GM04503 (cell line): ENCODE measurements at regions not wholly inside any gene's neighbourhood (a gene's known extent, or its start where the extent isn't known, plus 50 kb on each side); places are given as distances from the start of the nearest gene placed in this dataset.
"Not testable (repeated sequence)": the region's sequence is repeated elsewhere in the genome, so short reads cannot be mapped to it uniquely, and the experiment has no call there.

ENCODE experiments used
- DNase-seq: peaks from one replicate; pipeline ENCODE4 v3.0.0-alpha.2; 2012; ENCODE audit warnings: low read depth

DNA sequence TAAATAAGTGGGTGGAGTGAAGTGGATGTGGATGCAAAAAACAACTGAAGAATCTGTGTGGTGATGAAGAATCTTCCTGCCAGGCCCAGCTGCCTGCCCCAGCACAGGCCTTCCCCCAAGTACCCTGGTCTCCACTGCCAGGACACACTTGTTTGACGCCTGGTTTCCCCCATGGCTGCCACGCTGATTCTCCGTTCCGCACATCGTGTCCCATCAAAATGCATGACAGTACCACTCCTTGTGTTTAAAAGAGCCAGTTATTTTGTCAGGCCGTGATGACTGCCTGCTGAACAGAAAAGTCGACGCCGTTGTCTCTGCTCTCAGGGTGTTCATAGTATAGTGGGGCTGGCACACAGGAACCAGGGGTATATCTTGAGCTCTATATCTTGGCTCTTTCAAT is 50.3 kb upstream of the KYNU start:
- no peak for DNase-seq

DNA sequence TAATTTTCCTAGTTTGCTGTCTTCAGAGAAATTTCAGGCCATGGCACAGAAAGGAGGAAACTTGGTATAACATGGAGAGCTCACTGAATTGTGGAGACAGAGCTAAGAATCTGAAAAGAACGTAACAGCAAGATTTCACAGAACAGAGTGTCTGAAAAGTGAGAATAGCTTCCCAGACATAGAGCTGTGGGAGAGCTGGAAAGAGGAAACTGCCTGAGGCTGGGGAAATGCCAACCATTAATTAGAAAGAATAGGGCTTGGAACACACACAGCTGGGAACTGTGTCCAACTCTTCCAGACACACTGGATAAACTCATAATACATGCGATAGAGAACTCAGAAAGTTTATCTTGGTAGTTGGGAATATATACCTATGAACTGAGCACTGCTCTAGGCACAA is 51.6 kb upstream of the KYNU start:
- DNase-seq: no peak

DNA sequence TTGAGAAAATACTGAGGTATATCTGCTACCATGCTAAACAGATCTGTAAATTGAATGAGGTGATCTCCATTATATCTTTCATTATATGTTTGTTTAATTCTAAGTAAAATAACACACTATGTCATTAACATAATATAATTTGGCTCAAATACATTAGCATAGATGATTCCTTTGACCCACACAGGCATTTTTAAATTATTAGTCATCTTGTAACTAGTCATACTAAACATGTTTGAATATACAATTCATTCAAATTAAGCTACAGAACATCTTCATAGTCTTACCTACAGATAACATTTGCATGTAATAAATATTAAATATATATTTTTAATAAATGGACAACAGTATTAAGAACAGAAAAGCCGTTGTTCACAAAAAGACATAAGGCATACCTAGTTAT is 52.7 kb upstream of the KYNU start:
- no peak for DNase-seq

DNA sequence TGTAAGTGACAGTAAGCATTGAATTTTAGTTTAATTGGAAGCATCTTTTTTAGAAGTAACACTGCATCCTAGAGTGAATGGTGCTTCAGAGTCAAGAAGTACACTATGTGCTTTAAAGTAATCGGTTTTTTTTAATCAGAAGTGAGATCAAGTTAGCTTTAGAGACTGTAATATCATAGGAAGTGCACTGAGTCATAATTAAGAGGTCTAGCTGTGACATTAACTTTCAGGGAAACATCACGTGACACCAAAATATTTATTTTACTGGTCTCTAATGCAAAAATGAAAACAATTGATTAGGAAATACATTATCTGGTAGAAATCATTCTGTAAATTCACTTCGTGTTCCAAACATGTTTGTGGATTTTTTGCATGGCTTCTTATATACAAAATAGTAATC is 55.3 kb upstream of the KYNU start:
- no peak for DNase-seq

DNA sequence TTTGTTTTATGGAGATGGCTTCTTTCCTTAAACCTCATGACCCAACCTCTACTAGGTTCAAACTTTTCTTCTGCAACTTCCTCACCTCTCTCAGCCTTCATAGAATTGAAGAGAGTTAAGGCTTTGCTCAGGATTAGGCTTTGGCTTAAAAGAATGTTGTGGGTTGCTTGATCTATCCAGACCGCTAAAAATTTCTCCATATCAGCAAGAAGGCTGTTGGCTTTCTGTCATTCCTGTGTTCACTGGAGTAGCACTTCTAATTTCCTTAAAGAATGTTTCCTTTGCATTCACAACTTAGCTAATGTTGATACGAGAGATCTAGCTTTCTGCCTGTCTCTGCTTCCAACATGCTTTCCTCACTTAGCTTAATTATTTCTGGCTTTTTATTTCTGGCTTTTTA is 58.1 kb upstream of the KYNU start:
- DNase-seq: no peak

DNA sequence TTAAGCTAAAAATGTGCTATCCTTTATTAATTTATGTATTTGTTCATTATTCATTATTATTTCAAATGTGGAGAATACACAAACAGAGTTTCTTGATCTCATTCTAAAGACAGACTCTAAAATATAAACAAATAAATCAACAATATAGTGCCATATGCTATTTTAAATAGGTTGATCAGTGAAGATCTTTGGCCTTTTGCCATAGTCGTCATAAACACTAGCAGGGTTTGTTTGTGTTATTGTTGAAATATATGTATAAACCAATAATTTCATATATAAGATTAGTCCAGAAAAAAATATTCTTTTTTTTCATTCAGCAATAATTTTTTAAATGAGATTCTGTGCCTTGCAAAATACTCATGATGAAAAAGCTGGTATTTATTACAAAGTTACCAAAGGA is 62.1 kb upstream of the KYNU start:
- no peak for DNase-seq

DNA sequence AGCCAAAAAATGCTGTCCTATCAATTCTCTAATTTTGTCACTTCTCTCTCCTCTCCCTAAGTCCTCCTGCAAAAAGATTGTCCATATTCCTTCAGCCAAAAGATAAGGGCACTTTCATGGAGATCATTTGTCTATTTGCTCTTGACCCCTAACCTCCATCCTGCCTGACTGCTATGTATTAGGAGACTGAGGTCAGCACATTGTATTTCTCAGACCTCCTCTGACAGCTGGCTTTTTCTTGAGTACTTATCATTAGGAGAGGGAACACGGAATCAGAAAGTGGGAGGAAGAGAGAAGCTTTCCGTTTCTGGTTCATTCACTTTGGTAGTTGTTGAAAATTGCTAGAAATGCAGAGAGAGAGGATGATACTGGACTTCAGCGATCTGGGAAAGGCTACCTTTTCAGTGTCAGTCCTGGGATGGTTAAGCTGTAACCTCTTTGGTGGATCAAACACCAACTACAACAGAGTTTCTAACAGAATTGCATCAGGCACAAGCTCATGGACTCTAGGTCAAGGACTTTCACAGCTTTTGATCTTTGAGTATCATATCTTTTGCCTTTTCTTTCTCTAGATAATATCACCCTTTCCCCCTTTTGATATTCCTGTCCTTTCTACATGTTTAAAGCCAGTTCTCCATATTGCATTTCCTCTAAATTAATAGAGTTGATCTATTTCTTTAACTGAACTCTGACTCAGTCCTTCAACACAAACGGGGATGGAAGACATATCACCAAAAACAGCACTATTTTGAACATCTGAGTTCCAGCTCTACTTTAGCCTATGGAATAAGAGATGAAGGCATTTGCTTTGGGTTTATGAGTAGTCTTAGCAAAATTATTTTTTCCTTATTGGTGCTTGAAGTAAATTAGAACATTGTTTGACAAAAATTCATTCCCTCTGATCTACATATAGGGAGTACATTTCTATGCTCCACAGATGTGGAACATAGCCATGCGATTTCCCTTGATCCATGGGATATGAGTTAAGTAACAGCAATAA is 63.3 kb upstream of the KYNU start:
- DNase-seq: no peak

DNA sequence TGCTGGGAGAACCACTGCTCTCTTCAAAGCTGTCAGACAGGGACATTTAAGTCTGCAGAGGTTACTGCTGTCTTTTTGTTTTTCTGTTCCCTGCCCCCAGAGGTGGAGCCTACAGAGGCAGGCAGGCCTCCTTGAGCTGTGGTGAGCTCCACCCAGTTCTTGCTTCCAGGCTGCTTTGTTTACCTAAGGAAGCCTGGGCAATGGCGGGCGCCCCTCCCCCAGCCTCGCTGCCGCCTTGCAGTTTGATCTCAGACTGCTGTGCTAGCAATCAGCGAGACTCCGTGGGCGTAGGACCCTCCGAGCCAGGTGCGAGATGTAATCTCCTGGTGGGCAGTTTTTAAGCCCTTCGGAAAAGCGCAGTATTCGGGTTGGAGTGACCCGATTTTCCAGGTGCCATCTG is 65.8 kb upstream of the KYNU start:
- DNase-seq: not testable (repeated sequence)

DNA sequence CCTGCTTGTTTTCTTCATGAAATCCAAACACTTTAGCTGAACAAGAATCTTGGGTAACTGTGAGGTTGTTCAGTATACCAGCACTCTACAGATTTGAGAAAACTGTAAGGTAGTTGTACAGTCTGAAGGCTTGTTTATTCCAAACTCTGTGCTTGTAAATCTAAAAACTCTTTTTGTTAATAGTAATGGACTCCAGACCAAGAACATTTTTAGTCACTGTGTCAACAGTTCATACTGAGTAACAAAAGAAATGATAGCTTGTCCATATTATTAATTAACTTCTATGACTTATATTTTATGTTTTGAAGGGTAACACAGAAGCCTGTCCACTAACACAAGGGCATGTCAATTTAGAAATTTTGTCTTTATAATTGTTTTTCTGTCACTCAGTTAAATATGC is 72.2 kb upstream of the KYNU start:
- no peak for DNase-seq

DNA sequence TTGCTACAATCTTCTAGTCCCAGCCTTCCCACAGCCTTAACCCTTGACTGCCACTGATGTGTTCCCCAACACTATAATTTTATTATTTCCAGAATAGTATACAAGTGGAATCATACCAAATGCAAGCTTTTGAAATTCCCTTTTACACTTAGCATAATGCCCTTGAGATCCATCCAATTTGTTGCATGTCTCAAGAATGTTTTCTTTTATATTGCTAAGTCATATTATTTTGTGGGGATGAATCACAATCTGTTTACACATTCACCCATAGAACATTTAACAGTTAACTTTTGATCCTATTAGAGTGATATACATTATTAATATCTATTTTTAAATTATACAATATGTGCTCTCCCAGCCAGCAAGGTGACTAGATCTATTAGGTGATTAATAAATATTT is 74.3 kb upstream of the KYNU start:
- DNase-seq: no peak

DNA sequence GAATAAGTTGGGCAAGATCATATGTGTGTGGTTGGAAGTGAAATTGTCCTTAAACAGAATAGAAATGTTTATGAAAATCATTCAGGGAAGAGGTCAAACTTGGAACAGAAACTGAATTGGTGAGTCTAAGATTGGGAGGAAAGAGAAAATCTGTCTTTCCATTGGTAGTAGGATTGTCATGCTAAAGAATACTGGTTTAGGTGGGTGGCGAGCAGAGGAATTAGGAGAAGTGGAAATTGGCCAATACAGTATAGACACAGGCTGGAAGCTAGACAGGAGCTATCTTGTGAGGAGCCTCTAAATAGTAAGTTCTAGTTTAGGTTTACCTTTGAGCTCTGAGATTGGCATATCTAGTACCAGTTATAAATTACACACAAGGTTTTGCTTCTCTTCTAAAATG is 80.9 kb upstream of the KYNU start:
- DNase-seq: no peak

DNA sequence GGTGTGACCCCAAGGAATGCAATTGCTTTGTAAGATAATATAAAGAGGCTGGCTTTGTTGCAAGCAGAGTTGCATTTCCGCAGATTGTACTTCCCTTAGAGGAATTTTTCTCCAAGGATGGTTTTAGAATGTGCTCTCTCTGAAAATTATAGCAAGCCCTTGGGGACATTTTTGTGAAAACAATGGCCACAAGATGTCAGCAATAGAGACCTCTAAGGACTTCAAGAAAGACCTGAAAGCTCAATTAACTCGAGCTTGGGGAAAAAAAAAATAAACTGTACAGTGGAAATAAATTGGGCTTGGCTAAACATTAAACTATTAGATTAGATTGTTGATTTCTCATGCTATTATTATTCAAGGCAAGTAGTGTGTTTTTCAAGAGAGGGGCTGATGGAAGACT is 81.3 kb upstream of the KYNU start:
- no peak for DNase-seq

DNA sequence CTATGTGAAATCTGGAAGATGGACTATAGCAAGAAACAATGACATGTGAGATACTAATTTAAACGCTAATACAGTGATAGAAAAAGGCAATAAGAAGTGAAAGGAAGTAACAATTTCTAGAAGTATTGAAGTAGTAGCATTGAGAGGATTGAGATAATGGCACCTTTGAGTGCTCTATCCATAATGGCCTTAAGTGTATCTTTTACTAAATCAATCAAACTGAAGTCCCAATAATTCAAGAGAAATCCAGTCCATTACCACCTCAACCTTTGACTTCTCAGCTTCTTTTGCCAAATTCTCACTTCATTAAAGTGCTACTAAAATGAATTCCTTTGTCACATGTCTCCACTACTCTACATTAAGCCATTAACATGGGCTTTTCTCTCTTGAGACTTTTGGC is 82.6 kb upstream of the KYNU start:
- no peak for DNase-seq

DNA sequence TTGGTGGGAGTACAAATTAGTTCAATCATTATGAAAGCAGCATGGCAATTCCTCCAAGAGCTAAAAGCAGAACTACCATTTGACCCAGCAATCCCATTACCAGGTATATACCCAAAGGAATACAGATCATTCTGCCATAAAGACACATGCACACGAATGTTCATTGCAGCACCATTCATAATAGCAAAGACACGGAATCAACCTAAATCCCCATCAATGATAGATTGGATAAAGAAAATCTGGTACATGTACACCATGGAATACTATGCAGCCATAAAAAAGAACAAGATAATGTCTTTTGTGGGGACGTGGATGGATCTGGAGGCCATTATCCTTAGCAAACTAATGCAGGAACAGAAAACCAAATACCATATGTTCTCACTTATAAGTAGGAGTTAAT is 85.1 kb upstream of the KYNU start:
- DNase-seq: not testable (repeated sequence)

DNA sequence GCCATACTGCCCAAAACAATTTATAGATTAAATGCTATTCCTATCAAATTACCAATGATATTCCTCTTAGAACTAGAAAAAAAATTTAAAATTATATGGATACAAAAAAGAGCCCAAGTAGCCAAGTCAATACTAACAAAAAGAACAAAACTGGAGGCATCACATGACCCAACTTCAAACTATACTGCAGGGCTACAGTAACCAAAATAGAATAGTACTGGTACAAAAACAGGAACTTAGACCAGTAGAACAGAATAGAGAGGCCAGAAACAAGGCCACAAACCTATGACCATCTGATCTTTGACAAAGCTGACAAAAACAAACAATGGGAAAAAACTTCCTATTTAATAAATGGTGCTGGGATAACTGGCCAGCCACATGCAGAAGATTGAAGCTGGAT is 86.1 kb upstream of the KYNU start:
- no peak for DNase-seq

DNA sequence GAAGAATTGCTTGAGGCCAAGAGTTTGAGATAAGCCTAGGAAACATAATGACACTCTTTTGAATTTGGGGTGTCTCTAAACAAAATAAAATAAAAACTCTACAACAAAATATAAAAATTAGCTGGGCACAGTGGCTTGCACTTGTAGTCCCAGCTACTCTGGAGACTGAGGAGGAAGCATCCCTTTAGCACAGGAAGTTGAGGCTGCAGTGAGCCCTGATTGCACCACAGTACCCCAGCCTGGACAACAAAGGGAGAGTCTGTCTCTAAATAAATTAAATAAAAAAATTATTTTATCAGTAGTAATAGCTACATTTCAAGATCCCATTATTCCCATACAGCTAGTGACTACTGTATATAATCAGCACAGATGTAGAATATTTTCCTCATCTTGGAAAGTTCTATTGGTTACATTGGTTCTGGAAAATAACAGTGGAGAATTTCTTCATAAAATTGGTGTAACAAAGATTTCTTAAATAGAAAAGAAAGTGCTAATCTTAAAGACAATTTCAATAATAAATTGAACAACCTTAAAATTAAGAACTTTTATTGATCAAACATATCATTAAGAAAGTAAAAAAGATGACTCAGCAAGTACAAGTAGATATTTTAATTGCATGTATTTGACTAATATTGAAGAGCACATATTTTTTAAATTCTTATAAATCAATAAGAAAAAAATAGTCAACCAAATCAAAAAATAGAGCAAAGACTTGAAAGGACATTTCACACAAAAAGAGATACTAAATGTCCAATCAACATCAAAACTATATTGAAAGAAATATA is 90.4 kb upstream of the KYNU start:
- no peak for DNase-seq

DNA sequence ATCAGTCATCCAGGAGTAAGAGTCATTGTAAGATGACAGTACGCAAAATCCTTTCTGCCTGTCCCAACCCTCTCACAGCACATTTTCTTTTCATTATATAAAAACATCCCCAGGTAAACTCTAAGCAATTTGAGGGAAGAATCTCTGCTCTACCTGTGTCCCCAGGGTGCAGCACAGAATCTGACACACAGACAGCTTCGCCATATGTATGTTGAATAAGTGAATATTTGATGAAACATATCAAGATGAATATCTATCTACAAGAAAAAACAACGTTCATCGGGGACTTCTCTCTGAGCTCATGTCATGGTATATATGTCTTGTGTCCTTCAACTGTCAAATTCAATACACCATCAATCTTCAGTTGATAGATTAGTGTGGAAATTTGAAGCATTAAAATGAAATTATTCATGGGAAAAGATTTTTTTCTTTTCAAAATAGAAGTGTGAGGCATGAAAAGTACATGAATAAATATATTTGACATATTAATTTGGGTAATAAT is 94.5 kb upstream of the KYNU start:
- no peak for DNase-seq

DNA sequence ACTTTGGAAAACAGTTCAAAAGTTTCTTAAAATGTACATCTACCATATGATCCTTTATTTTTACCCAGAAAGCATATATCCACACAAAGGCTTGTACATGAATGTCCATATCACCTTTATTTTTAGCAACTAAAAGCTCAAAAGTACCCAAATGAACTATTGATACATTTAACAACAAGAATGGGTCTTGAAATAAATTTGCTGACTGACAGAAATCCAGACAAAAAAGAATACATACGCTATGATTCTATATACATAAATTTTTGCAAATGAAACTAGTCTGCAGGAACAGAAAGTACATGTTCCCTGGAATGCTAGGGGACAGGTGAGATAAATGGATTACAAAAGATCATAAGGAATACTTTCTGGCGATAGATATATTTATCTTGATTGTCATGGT is 96.3 kb upstream of the KYNU start:
- no peak for DNase-seq

DNA sequence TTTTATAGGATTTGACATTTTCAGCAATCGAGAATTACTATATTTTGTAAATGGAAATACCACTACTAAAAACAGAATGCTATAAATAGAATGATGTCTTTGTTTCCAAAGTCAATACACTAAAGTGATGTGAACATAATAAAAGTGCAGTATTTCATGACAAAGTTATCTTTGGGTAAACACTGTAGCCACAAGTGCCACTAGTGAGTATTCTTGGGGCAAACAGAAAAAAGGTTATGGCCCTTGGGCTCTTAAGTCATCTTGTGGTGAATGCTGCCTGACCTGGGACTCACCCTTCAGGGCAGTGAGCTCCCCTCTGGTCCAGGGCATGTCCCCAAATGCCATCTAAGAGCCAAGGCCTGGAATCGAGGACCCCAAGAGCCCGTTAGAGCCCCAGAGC is 99.2 kb upstream of the KYNU start:
- no peak for DNase-seq

DNA sequence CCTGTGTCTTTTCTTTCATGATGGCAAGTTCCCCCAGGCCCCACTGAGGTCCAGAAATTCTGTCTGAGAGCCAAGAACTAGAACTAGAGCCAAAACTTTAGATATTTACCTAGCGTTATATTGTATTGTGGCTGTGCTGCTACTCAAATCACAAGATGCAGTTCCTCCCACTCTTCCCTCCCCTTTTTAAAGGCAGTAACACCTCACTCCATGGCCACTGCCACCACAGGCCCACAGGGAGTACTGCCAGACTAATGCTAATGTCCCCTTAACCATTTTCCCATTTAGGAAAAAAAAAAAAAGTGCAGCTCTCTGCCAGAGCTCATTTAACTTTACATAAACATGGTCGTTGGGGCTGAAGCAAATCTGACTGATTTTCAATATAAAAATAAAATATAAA is 99.7 kb upstream of the KYNU start:
- DNase-seq: no peak

DNA sequence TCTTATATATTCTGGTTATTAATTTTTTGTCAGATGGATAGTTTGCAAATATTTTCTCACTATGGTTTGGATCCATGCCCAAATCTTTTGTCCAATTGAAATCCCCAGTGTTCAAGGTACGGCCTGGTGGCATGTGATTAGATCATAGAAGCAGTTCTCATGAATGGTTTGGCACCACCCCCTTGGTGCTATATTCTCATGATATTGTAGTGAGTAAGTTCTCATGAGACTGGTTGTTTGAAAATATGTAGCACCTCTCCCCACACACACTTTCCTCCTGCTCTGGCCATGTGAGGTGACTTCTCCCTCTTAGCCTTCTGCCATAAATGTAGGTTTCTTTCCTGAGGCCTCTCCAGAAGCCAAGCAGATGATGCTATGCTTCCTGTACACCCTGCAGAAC is 107.7 kb upstream of the KYNU start:
- DNase-seq: no peak

DNA sequence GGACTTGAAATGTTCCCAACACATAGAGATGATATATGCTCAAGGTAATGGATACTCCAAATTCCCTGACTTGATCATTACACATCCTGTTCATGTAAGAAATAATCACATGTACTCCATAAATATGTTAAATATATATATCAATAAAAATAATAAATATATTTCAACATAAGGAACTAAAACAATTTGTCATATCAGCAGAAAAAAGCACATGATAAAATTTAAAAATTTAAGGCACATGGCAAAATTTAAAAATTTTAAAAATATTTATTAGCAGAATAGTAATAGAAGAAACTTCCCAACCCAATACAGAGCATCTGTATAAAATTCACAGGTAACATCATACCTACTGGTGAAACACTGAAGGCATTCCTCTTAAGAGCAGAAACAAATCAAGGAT is 109.6 kb upstream of the KYNU start:
- no peak for DNase-seq

DNA sequence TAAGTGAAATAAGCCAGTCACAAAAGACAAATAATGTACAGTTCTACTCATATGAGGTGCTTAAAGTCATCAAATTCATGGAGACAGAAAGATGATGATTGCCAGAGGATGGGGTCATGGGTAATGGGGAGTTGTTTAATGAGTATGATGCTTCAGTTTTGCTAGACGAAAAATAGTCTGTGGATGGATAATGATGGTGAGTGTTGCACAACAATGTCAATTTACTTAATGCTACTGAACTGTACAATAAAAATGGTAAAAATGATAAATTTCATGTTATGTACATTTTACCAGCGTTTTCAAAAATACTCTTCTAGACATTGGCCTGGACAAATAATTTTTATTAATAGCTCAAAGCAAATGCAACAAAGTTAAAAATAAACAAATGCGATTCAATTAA is 118.5 kb upstream of the KYNU start:
- no peak for DNase-seq
